Cardiac muscle cell (in vitro differentiated cells and primary cell): ENCODE measurements at regions not wholly inside any gene's neighbourhood (a gene's known extent, or its start where the extent isn't known, plus 50 kb on each side); places are given as distances from the start of the nearest gene placed in this dataset.

Experiments
- DNase-seq, 2 donors: peaks; one replicate each; pipeline versions ENCODE4 v3.0.0 to v3.0.0-alpha.2; 2010 to 2017; ENCODE audit warnings: low read depth in 1 of 2, low spot score in 1 of 2
- H3K27ac ChIP-seq: fragments of 200-600 bp; sonication (generic); 2 replicates; pipeline ENCODE4 v1.5.1; 2016
- H3K27me3 ChIP-seq: fragments of 200-600 bp; sonication (generic); 2 replicates; pipeline ENCODE4 v1.6.0; 2016; ENCODE audit warnings: control low read depth
- H3K36me3 ChIP-seq: fragments of 200-600 bp; sonication (generic); 2 replicates; pipeline ENCODE4 v1.5.1; 2016; ENCODE audit warnings: control low read depth
- H3K4me1 ChIP-seq: fragments of 200-600 bp; sonication (generic); 2 replicates; pipeline ENCODE4 v1.8.1; 2017; ENCODE audit warnings: low read depth, mild to moderate bottlenecking, mixed run types
- H3K4me3 ChIP-seq: fragments of 200-600 bp; sonication (generic); 2 replicates; pipeline ENCODE4 v1.5.1; 2016; ENCODE audit warnings: mild to moderate bottlenecking
- H3K9me3 ChIP-seq: fragments of 200-600 bp; sonication (generic); 2 replicates; pipeline ENCODE4 v1.5.1; 2017; ENCODE audit warnings: low read depth, mild to moderate bottlenecking, control low read depth
- TF ChIP-seq, protein P1 (sequence below): IDR thresholded peaks from 2 replicates; pipeline ENCODE4 v1.5.1; 2012; ENCODE audit warnings: low read depth, mild to moderate bottlenecking, low read length

DNA sequence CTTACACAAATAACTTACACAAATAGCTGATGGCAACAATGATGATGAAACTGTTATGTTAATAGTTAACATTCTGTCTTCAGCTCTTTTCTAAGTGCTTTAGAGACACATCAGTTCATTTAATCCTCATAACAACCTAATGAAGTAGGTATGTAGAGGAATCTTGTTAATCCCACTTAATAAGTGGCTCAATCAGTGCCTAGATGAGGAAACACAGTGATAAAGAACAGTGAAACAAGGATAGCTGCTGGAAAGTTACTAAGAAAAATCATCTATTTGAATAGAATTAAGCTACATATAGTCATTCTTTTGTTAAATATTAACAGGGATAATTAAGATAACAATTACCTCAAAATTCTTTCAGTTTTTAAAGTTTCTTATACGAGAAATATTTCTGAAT is 487.6 kb downstream of the ARL4A start:
- no peak for DNase-seq
- no peak overlapping the region for H3K4me3 ChIP-seq
- TF ChIP-seq, protein P1, sequence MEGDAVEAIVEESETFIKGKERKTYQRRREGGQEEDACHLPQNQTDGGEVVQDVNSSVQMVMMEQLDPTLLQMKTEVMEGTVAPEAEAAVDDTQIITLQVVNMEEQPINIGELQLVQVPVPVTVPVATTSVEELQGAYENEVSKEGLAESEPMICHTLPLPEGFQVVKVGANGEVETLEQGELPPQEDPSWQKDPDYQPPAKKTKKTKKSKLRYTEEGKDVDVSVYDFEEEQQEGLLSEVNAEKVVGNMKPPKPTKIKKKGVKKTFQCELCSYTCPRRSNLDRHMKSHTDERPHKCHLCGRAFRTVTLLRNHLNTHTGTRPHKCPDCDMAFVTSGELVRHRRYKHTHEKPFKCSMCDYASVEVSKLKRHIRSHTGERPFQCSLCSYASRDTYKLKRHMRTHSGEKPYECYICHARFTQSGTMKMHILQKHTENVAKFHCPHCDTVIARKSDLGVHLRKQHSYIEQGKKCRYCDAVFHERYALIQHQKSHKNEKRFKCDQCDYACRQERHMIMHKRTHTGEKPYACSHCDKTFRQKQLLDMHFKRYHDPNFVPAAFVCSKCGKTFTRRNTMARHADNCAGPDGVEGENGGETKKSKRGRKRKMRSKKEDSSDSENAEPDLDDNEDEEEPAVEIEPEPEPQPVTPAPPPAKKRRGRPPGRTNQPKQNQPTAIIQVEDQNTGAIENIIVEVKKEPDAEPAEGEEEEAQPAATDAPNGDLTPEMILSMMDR, result no peak
- H3K4me1 ChIP-seq, result no peaks in the 10 kb centered on the region
- H3K27me3 ChIP-seq, result no peaks in the 10 kb centered on the region
- H3K36me3 ChIP-seq, result no peaks in the 10 kb centered on the region
- no peaks in the 10 kb centered on the region for H3K9me3 ChIP-seq
- H3K27ac ChIP-seq, result no peak overlapping the region

DNA sequence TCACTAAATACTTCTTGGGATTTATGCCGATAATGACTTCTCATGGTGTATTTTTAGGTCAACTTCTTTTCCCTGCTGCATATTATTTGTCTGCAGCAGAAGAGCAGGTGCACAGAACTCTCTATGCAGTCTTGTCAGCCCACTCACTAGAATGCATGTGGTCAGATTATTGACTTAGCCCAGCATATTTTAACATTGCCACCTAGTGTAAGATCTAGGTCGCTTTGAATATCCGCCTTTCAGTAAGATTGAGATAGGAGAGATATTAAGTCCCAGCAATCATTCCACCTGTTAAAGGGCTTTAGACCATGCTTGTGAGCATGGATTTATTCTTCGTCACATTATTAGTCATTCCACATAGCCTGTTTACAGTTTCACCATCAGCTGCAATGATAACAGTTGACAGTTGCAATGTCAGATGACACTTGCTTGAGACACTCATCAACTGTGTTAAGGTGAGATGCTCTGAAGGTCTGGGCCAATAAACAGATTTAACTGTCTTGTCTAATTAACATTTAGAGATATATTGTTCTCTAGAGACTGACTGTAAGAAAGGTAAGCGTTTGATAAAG is 491.7 kb downstream of the ARL4A start:
- no peaks in the 10 kb centered on the region for H3K27me3 ChIP-seq
- no peaks in the 10 kb centered on the region for H3K36me3 ChIP-seq
- no peak overlapping the region for H3K27ac ChIP-seq
- TF ChIP-seq, protein P1, result no peak
- H3K9me3 ChIP-seq, result no peaks in the 10 kb centered on the region
- H3K4me1 ChIP-seq, result no peaks in the 10 kb centered on the region
- H3K4me3 ChIP-seq, result no peak overlapping the region
- peak; percentile 8 to 12 for DNase-seq

DNA sequence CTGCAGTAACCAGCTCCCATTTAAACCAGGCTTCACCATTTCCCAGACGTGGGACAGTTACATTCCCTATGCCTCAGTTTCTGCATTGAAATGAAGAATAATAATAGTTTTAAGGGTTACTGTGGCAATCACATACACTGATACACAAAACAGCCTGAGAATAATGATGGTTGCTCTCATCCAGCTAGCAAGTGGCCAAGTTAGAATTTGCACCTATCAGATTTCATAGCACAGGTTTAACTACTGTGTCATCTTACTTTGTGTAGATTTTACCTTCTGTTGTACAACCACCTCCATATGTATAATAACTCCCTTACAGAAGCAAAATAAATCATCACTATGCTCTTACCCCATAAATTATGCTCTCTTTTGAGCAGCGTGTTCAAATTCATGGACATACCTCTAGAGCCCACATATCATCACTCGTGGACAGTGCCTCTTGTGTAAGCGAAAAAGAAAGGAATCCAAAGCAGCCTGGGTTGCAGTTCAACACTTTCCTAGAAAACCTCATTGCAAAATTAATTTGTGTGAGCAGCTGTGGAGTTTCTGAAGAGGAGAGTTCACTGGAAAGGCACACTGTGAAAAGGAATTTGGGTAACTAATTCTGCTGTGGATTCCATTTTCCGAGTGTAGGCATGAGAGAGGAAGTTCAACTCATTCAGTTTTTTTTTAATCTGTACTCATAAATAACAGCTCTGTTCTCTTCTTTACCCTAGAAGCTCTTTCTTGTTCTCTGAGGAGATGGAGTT is 492.5 kb downstream of the ARL4A start:
- peak in 1 of 2 donors; percentile 58 for DNase-seq
- TF ChIP-seq, protein P1, result no peak
- Histone ChIP-seq H3K4me1 (no peaks in the 10 kb centered on the region), H3K9me3 (no peaks in the 10 kb centered on the region), H3K36me3 (no peaks in the 10 kb centered on the region), H3K27me3 (no peaks in the 10 kb centered on the region), H3K27ac (no peak overlapping the region), H3K4me3 (no peak overlapping the region)

DNA sequence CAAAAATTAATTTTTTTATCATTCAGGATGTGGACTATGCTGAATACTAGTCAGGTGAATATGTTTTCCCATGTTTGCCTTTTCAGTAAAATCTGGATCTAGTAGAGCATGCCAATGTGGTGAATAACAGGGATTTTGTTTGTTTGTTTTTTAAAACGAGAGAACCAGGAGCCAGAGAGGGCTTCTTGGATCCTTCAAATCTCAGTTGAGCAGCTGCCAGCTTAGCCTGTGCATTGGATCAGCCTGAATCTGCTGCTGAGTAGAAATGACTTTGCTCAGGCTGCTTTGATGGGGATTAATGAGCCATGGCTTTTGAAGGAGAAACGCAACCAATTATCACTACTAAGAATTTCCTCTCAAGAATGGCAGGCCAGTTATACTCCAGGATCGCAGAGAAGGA is 493.8 kb downstream of the ARL4A start:
- peak in 1 of 2 donors; percentile 6 for DNase-seq
- Histone ChIP-seq H3K4me1 (no peaks in the 10 kb centered on the region), H3K9me3 (no peaks in the 10 kb centered on the region), H3K4me3 (no peak overlapping the region), H3K27me3 (no peaks in the 10 kb centered on the region), H3K27ac (no peak overlapping the region), H3K36me3 (no peaks in the 10 kb centered on the region)
- TF ChIP-seq, protein P1, result no peak

DNA sequence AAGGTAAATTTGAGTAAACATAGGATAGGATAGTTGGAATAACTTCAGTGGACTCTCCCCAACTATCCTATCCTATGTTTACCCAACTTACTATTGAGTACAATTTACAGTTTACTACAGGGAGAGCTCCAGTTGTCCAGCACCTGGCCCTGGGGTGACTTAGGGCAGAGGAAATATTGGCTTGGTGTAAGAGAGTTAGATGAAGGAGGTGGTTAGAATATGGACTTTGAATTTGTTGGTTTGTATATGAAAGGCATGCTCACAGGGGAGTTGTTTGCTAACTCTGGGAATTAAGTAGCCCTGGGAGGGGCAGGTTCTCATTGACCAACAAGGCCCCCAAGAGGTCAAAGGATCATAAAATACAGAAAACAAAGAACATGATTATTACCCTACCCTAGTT is 497.7 kb downstream of the ARL4A start:
- H3K27ac ChIP-seq, result no peak overlapping the region
- no peak for DNase-seq
- H3K4me3 ChIP-seq, result no peak overlapping the region
- H3K27me3 ChIP-seq, result no peaks in the 10 kb centered on the region
- no peaks in the 10 kb centered on the region for H3K4me1 ChIP-seq
- no peaks in the 10 kb centered on the region for H3K36me3 ChIP-seq
- TF ChIP-seq, protein P1, result no peak
- H3K9me3 ChIP-seq, result no peaks in the 10 kb centered on the region
